NB4 (cell line): ENCODE measurements at regions not wholly inside any gene's neighbourhood (a gene's known extent, or its start where the extent isn't known, plus 50 kb on each side); places are given as distances from the start of the nearest gene placed in this dataset.

Experiments used
- MYC ChIP-seq: IDR thresholded peaks from 2 replicates; pipeline ENCODE4 v1.6.1; 2011; ENCODE audit warnings: low read depth, low read length
- POLR2A ChIP-seq: IDR thresholded peaks from 2 replicates; pipeline ENCODE4 v1.6.1; 2011; ENCODE audit warnings: mild to moderate bottlenecking; ENCODE audit not compliant: insufficient read length; ENCODE audit errors: extremely low read depth
- TF ChIP-seq, protein P1 (sequence below): IDR thresholded peaks from one replicate; pipeline ENCODE4 v1.5.1; 2012; ENCODE audit warnings: low read depth, low read length

GRCh38 chr5:109483395-109483971, 73.7 kb upstream of the PJA2 start:
- TF ChIP-seq, protein P1, sequence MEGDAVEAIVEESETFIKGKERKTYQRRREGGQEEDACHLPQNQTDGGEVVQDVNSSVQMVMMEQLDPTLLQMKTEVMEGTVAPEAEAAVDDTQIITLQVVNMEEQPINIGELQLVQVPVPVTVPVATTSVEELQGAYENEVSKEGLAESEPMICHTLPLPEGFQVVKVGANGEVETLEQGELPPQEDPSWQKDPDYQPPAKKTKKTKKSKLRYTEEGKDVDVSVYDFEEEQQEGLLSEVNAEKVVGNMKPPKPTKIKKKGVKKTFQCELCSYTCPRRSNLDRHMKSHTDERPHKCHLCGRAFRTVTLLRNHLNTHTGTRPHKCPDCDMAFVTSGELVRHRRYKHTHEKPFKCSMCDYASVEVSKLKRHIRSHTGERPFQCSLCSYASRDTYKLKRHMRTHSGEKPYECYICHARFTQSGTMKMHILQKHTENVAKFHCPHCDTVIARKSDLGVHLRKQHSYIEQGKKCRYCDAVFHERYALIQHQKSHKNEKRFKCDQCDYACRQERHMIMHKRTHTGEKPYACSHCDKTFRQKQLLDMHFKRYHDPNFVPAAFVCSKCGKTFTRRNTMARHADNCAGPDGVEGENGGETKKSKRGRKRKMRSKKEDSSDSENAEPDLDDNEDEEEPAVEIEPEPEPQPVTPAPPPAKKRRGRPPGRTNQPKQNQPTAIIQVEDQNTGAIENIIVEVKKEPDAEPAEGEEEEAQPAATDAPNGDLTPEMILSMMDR = no peak
- TF ChIP-seq POLR2A (no peak), MYC (no peak)
